ENCODE measurements at regions not wholly inside any gene's neighbourhood (a gene's known extent, or its start where the extent isn't known, plus 50 kb on each side); places are given as distances from the start of the nearest gene placed in this dataset.

DNA sequence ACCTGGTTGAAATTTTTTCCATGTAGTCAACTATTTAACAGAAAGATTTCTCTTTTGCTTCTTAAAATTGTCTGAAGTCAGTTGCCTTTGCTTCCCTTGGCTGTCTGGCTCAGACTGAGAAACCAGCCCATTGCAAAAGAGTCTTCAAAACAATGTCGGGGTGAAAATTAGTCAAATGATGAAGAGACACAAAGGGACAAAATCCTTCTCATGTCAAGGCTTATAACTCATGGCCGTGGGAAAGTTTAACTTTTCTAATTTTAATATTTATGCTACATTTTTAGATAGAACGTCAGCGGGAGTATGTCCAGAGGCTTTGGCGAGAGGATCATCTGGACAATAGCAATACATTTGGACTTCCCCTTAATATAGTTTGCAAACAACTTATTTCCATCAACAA lies 127.2 kb downstream of the CD164 start:
- TF ChIP-seq, protein P1, sequence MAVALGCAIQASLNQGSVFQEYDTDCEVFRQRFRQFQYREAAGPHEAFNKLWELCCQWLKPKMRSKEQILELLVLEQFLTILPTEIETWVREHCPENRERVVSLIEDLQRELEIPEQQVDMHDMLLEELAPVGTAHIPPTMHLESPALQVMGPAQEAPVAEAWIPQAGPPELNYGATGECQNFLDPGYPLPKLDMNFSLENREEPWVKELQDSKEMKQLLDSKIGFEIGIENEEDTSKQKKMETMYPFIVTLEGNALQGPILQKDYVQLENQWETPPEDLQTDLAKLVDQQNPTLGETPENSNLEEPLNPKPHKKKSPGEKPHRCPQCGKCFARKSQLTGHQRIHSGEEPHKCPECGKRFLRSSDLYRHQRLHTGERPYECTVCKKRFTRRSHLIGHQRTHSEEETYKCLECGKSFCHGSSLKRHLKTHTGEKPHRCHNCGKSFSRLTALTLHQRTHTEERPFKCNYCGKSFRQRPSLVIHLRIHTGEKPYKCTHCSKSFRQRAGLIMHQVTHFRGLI (tag by site-specific recombination; IDR thresholded peaks at IDR 0.05) = no peak
- TF ChIP-seq ZNF555 (tag by site-specific recombination; conservative IDR thresholded peaks at IDR 0.05) (no peak), ZNF2 (tag by site-specific recombination; IDR thresholded peaks at IDR 0.05) (no peak), ZBTB7A (tag by site-specific recombination; IDR thresholded peaks at IDR 0.05; ENCODE audit: low read depth) (no peak), PBX3 (CRISPR knock-in tag; IDR thresholded peaks at IDR 0.05) (no peak), ZNF580 (tag by site-specific recombination; IDR thresholded peaks at IDR 0.05) (no peak), EGR2 (tag by site-specific recombination; IDR thresholded peaks at IDR 0.05; ENCODE audit: low read depth) (no peak), ZSCAN23 (tag by site-specific recombination; IDR thresholded peaks at IDR 0.05) (no peak), SCRT2 (tag by site-specific recombination; IDR thresholded peaks at IDR 0.05) (no peak), ZNF324 (tag by site-specific recombination; IDR thresholded peaks at IDR 0.05) (no peak), HOXC10 (CRISPR knock-in tag; IDR thresholded peaks at IDR 0.05) (no peak), ZNF596 (tag by site-specific recombination; IDR thresholded peaks at IDR 0.05) (no peak), ZNF544 (tag by site-specific recombination; IDR thresholded peaks at IDR 0.05) (no peak), BCL11B (tag by site-specific recombination; IDR thresholded peaks at IDR 0.05; ENCODE audit: low read depth) (no peak), ZSCAN16 (tag by site-specific recombination; IDR thresholded peaks at IDR 0.05) (no peak), ZNF26 (tag by site-specific recombination; IDR thresholded peaks at IDR 0.05) (no peak), ZNF658 (tag by site-specific recombination; IDR thresholded peaks at IDR 0.05) (no peak), ZNF560 (tag by site-specific recombination; IDR thresholded peaks at IDR 0.05; ENCODE audit: borderline replicate concordance) (no peak), ZNF785 (tag by site-specific recombination; IDR thresholded peaks at IDR 0.05) (no peak)
- TF ChIP-seq, protein P2, sequence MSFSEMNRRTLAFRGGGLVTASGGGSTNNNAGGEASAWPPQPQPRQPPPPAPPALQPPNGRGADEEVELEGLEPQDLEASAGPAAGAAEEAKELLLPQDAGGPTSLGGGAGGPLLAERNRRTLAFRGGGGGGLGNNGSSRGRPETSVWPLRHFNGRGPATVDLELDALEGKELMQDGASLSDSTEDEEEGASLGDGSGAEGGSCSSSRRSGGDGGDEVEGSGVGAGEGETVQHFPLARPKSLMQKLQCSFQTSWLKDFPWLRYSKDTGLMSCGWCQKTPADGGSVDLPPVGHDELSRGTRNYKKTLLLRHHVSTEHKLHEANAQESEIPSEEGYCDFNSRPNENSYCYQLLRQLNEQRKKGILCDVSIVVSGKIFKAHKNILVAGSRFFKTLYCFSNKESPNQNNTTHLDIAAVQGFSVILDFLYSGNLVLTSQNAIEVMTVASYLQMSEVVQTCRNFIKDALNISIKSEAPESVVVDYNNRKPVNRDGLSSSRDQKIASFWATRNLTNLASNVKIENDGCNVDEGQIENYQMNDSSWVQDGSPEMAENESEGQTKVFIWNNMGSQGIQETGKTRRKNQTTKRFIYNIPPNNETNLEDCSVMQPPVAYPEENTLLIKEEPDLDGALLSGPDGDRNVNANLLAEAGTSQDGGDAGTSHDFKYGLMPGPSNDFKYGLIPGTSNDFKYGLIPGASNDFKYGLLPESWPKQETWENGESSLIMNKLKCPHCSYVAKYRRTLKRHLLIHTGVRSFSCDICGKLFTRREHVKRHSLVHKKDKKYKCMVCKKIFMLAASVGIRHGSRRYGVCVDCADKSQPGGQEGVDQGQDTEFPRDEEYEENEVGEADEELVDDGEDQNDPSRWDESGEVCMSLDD (tag by site-specific recombination; IDR thresholded peaks at IDR 0.05) = no peak
- Histone ChIP-seq H3K27ac (ENCODE audit: extremely low read depth, low read depth, low read length) (no peak overlapping the region), H3K4me3 (ENCODE audit: low read depth, low read length) (no peak overlapping the region), H3K4me1 (ENCODE audit: control insufficient read depth, insufficient read depth, low read length) (no peaks in the 10 kb centered on the region), H3K36me3 (ENCODE audit: control insufficient read depth in 2 of 2, insufficient read depth in 1 of 2, low read length in 2 of 2) (peaks cover 0 to 41% of the 10 kb centered on the region in 2 experiments; a peak in 1 of 3 replicates), H3K9me3 (ENCODE audit: control insufficient read depth, insufficient read depth, low read depth, low read length) (no peaks in the 10 kb centered on the region)
- CTCF ChIA-PET = no interaction called here
- POLR2A ChIA-PET = interaction anchor here (1.0 kb wide), 1 partner anchor 94 kb away, joined by 4 read pairs; no protein-coding TSS in a partner anchor
